H1 (cell line): ENCODE measurements at regions not wholly inside any gene's neighbourhood (a gene's known extent, or its start where the extent isn't known, plus 50 kb on each side); places are given as distances from the start of the nearest gene placed in this dataset.

Experiments
- BCL11A ChIP-seq, 2 experiments: IDR thresholded peaks; one replicate each; pipeline ENCODE4 v1.6.1; 2011; ENCODE audit warnings: low read depth in 2 of 2, low read length in 2 of 2, mild to moderate bottlenecking in 2 of 2
- CHD2 ChIP-seq: IDR thresholded peaks from 2 replicates; pipeline ENCODE4 v1.6.1; 2012; ENCODE audit warnings: low read length, improper control_type of control experiment
- NANOG ChIP-seq: IDR thresholded peaks from 2 replicates; pipeline ENCODE4 v1.6.1; 2011; ENCODE audit warnings: low read length, low read depth, mild to moderate bottlenecking, inconsistent platforms; ENCODE audit not compliant: insufficient read depth, poor library complexity, severe bottlenecking
- POU5F1 ChIP-seq: IDR thresholded peaks from 2 replicates; pipeline ENCODE4 v1.6.1; 2011; ENCODE audit warnings: low read depth, mild to moderate bottlenecking, low read length, moderate library complexity
- RFX5 ChIP-seq: IDR thresholded peaks from 2 replicates; pipeline ENCODE4 v1.6.1; 2011; ENCODE audit warnings: low read depth, low read length, improper control_type of control experiment, borderline replicate concordance
- RNF2 ChIP-seq: fragments of 200-900, 300-1000 bp; sonication (generic); IDR thresholded peaks from 2 replicates; pipeline ENCODE4 v1.7.1; 2016; ENCODE audit warnings: borderline replicate concordance, low read depth, mild to moderate bottlenecking, antibody characterized with exemption, low read length; ENCODE audit not compliant: poor library complexity, severe bottlenecking; ENCODE audit errors: missing control alignments
- SAP30 ChIP-seq: fragments of 300-600 bp; sonication (generic); IDR thresholded peaks from 2 replicates; pipeline ENCODE4 v1.7.1; 2012; ENCODE audit warnings: low read length, moderate library complexity, mild to moderate bottlenecking, inconsistent platforms; ENCODE audit not compliant: insufficient read depth, insufficient replicate concordance
- SP1 ChIP-seq: IDR thresholded peaks from 2 replicates; pipeline ENCODE4 v1.6.1; 2011; ENCODE audit warnings: low read depth, low read length
- TAF1 ChIP-seq: IDR thresholded peaks from 2 replicates; pipeline ENCODE4 v1.6.1; 2011; ENCODE audit warnings: mild to moderate bottlenecking, low read depth, low read length
- TF ChIP-seq, protein P1 (sequence below): fragments of 300-600 bp; sonication (generic); IDR thresholded peaks from 2 replicates; pipeline ENCODE4 v1.7.1; 2012; ENCODE audit warnings: low read length, moderate library complexity, mild to moderate bottlenecking, inconsistent platforms; ENCODE audit not compliant: insufficient replicate concordance
- TF ChIP-seq, protein P2 (sequence below): IDR thresholded peaks from 2 replicates; pipeline ENCODE4 v1.6.1; 2011; ENCODE audit warnings: low read length, improper control_type of control experiment

DNA sequence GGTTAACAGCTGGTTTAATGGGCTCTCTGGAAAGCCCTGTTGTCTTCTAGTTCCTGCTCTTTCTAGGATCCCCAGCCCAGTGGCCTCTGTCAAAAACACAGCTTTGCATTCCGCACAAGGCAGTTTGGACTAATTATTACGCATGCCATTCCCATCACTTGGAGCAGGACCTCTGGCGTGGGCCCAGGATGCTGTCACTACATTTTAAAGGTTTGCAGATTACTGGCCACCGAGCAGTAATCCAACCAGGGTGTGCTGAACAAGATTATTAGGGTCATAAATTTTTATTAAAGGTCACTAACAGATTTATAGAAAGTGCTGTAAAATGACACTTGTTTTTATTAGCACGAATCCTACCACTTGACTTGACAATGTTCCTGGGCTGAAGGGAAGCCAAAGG, 143.6 kb upstream of the SLC6A11 start (continued):
- TF ChIP-seq, protein P1, sequence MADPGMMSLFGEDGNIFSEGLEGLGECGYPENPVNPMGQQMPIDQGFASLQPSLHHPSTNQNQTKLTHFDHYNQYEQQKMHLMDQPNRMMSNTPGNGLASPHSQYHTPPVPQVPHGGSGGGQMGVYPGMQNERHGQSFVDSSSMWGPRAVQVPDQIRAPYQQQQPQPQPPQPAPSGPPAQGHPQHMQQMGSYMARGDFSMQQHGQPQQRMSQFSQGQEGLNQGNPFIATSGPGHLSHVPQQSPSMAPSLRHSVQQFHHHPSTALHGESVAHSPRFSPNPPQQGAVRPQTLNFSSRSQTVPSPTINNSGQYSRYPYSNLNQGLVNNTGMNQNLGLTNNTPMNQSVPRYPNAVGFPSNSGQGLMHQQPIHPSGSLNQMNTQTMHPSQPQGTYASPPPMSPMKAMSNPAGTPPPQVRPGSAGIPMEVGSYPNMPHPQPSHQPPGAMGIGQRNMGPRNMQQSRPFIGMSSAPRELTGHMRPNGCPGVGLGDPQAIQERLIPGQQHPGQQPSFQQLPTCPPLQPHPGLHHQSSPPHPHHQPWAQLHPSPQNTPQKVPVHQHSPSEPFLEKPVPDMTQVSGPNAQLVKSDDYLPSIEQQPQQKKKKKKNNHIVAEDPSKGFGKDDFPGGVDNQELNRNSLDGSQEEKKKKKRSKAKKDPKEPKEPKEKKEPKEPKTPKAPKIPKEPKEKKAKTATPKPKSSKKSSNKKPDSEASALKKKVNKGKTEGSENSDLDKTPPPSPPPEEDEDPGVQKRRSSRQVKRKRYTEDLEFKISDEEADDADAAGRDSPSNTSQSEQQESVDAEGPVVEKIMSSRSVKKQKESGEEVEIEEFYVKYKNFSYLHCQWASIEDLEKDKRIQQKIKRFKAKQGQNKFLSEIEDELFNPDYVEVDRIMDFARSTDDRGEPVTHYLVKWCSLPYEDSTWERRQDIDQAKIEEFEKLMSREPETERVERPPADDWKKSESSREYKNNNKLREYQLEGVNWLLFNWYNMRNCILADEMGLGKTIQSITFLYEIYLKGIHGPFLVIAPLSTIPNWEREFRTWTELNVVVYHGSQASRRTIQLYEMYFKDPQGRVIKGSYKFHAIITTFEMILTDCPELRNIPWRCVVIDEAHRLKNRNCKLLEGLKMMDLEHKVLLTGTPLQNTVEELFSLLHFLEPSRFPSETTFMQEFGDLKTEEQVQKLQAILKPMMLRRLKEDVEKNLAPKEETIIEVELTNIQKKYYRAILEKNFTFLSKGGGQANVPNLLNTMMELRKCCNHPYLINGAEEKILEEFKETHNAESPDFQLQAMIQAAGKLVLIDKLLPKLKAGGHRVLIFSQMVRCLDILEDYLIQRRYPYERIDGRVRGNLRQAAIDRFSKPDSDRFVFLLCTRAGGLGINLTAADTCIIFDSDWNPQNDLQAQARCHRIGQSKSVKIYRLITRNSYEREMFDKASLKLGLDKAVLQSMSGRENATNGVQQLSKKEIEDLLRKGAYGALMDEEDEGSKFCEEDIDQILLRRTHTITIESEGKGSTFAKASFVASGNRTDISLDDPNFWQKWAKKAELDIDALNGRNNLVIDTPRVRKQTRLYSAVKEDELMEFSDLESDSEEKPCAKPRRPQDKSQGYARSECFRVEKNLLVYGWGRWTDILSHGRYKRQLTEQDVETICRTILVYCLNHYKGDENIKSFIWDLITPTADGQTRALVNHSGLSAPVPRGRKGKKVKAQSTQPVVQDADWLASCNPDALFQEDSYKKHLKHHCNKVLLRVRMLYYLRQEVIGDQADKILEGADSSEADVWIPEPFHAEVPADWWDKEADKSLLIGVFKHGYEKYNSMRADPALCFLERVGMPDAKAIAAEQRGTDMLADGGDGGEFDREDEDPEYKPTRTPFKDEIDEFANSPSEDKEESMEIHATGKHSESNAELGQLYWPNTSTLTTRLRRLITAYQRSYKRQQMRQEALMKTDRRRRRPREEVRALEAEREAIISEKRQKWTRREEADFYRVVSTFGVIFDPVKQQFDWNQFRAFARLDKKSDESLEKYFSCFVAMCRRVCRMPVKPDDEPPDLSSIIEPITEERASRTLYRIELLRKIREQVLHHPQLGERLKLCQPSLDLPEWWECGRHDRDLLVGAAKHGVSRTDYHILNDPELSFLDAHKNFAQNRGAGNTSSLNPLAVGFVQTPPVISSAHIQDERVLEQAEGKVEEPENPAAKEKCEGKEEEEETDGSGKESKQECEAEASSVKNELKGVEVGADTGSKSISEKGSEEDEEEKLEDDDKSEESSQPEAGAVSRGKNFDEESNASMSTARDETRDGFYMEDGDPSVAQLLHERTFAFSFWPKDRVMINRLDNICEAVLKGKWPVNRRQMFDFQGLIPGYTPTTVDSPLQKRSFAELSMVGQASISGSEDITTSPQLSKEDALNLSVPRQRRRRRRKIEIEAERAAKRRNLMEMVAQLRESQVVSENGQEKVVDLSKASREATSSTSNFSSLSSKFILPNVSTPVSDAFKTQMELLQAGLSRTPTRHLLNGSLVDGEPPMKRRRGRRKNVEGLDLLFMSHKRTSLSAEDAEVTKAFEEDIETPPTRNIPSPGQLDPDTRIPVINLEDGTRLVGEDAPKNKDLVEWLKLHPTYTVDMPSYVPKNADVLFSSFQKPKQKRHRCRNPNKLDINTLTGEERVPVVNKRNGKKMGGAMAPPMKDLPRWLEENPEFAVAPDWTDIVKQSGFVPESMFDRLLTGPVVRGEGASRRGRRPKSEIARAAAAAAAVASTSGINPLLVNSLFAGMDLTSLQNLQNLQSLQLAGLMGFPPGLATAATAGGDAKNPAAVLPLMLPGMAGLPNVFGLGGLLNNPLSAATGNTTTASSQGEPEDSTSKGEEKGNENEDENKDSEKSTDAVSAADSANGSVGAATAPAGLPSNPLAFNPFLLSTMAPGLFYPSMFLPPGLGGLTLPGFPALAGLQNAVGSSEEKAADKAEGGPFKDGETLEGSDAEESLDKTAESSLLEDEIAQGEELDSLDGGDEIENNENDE, result no peak
- TF ChIP-seq BCL11A (IDR thresholded peaks at IDR 0.05; ENCODE audit: low read depth in 2 of 2, low read length in 2 of 2) (no peak), SAP30 (no peak), SP1 (no peak), POU5F1 (no peak), RFX5 (no peak), RNF2 (no peak), TAF1 (no peak), CHD2 (no peak), NANOG (no peak)
- TF ChIP-seq, protein P2, sequence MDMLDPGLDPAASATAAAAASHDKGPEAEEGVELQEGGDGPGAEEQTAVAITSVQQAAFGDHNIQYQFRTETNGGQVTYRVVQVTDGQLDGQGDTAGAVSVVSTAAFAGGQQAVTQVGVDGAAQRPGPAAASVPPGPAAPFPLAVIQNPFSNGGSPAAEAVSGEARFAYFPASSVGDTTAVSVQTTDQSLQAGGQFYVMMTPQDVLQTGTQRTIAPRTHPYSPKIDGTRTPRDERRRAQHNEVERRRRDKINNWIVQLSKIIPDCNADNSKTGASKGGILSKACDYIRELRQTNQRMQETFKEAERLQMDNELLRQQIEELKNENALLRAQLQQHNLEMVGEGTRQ, result no peak
